GM13977 (cell line): ENCODE measurements at regions not wholly inside any gene's neighbourhood (a gene's known extent, or its start where the extent isn't known, plus 50 kb on each side); places are given as distances from the start of the nearest gene placed in this dataset.
"Not testable (repeated sequence)": the region's sequence is repeated elsewhere in the genome, so short reads cannot be mapped to it uniquely, and the experiment has no call there.

ENCODE experiments used
- DNase-seq: peaks from one replicate; pipeline ENCODE4 v3.0.0; 2012; ENCODE audit warnings: low spot score
- CTCF ChIP-seq: IDR thresholded peaks from 2 replicates; pipeline ENCODE4 v1.5.1; 2012; ENCODE audit warnings: mild to moderate bottlenecking, control low read depth; ENCODE audit not compliant: insufficient read depth; ENCODE audit errors: extremely low read depth, missing control alignments
- in situ Hi-C: fragments of 300-500 bp; cut with MboI; formaldehyde crosslinking; loops from one replicate; pipeline ENCODE4 v1.12.0; 2022; ENCODE audit warnings: low sequenced_read_pairs, low pct_unique_long_range_greater_than_20kb, mixed read lengths, inconsistent platforms; ENCODE audit not compliant: unreplicated experiment

- in situ Hi-C loops, result no loop called here
- peak; percentile 51 for DNase-seq
- TF ChIP-seq CTCF, result no peak
Measured at GRCh38 chr6:11459079-11459610, 78.4 kb upstream of the TMEM170B start.

GRCh38 chr6:11458509-11458908 lies 79.0 kb upstream of the TMEM170B start:
- DNase-seq, result no peak
- in situ Hi-C loops, result no loop called here
- no peak for TF ChIP-seq CTCF

GRCh38 chr6:11457422-11457821 lies 80.1 kb upstream of the TMEM170B start:
- in situ Hi-C loops, DNase-seq: not testable (repeated sequence)

GRCh38 chr6:11452106-11452505 lies 85.4 kb upstream of the TMEM170B start:
- DNase-seq, in situ Hi-C loops: not testable (repeated sequence)

GRCh38 chr6:11450037-11450436 lies 87.5 kb upstream of the TMEM170B start:
- DNase-seq, result no peak
- TF ChIP-seq CTCF, result no peak
- in situ Hi-C loops, result no loop called here

GRCh38 chr6:11449408-11449807 lies 88.1 kb upstream of the TMEM170B start:
- in situ Hi-C loops, result no loop called here
- no peak for DNase-seq
- TF ChIP-seq CTCF, result no peak

- no peak for DNase-seq
- no peak for TF ChIP-seq CTCF
- in situ Hi-C loops, result no loop called here
Measured at GRCh38 chr6:11448038-11448437, 89.5 kb upstream of the TMEM170B start.

GRCh38 chr6:11447265-11447664 lies 90.3 kb upstream of the TMEM170B start:
- DNase-seq, result no peak
- in situ Hi-C loops, result no loop called here
- no peak for TF ChIP-seq CTCF
